ENCODE measurements at regions not wholly inside any gene's neighbourhood (a gene's known extent, or its start where the extent isn't known, plus 50 kb on each side); places are given as distances from the start of the nearest gene placed in this dataset.
"Not testable (repeated sequence)": the region's sequence is repeated elsewhere in the genome, so short reads cannot be mapped to it uniquely, and the experiment has no call there.

DNA sequence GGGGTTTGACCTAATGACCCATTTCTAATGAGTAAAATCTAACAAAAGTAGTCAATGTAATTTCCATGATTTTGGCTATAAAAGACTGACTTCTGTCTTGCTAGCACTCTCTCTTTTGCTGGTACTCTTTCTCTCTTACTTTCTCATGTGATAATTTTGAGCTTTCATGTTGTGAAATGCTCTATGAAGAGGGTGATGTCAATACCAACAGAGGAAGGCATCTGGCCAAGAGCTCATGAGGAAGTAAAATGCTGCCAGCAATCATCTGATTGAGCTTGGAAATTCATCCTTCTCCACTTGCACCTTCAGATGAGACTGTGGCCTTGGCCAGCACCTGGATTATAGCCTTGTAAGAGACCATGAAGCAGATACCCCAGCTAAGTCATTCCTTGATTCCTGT lies 347.7 kb downstream of the HS3ST1 start:
- no peaks in the 10 kb centered on the region for H3K4me1 ChIP-seq (ENCODE audit: control insufficient read depth in 2 of 2, insufficient read depth in 2 of 2, low read length in 1 of 2)
- no peaks in the 10 kb centered on the region for H3K9me3 ChIP-seq (ENCODE audit: control insufficient read depth in 2 of 2, insufficient read depth in 1 of 2, low read depth in 1 of 2, low read length in 1 of 2)
- H3K36me3 ChIP-seq (ENCODE audit: control insufficient read depth in 2 of 2, insufficient read depth in 2 of 2, low read length in 1 of 2), result no peaks in the 10 kb centered on the region

DNA sequence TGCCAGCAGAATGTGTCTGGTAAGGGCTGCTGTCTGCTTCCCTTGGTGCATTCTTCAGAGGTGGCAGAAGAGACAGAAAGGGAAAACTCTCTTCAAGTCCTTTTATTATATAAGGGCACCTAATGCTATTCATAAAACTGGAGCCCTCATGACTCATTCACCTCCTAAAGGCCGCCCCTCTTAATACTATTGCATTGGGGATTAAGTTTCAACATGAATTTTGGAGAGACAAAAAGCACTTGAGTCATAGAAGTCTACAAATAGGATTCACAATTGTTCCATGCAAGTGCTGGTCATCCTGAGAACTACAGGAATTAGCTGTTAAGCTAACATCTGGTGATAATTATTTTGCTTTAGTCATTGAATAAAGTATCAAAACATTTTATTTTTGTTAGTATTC lies 349.5 kb downstream of the HS3ST1 start:
- Histone ChIP-seq H3K36me3 (ENCODE audit: control insufficient read depth in 2 of 2, insufficient read depth in 2 of 2, low read length in 1 of 2) (no peaks in the 10 kb centered on the region), H3K4me3 (ENCODE audit: low read depth in 1 of 2, low read length in 2 of 2) (no peak overlapping the region), H3K27me3 (ENCODE audit: control insufficient read depth in 1 of 2, insufficient read depth in 2 of 2, low read length in 2 of 2) (no peaks in the 10 kb centered on the region), H3K27ac (ENCODE audit: low read depth in 2 of 2, low read length in 1 of 2) (no peak overlapping the region), H3K4me1 (ENCODE audit: control insufficient read depth in 2 of 2, insufficient read depth in 2 of 2, low read length in 1 of 2) (no peaks in the 10 kb centered on the region), H3K9me3 (ENCODE audit: control insufficient read depth in 2 of 2, insufficient read depth in 1 of 2, low read depth in 1 of 2, low read length in 1 of 2) (no peaks in the 10 kb centered on the region)
- WGBS, 2 donors, result 48 to 66% methylated on average over 1 of the region's 1 CpG

More for the DNA sequence above, 347.7 kb downstream of the HS3ST1 start:
- no peak overlapping the region for H3K4me3 ChIP-seq (ENCODE audit: low read depth in 1 of 2, low read length in 2 of 2)
- no peaks in the 10 kb centered on the region for H3K27me3 ChIP-seq (ENCODE audit: control insufficient read depth in 1 of 2, insufficient read depth in 2 of 2, low read length in 2 of 2)
- H3K27ac ChIP-seq (ENCODE audit: low read depth in 2 of 2, low read length in 1 of 2), result no peak overlapping the region

DNA sequence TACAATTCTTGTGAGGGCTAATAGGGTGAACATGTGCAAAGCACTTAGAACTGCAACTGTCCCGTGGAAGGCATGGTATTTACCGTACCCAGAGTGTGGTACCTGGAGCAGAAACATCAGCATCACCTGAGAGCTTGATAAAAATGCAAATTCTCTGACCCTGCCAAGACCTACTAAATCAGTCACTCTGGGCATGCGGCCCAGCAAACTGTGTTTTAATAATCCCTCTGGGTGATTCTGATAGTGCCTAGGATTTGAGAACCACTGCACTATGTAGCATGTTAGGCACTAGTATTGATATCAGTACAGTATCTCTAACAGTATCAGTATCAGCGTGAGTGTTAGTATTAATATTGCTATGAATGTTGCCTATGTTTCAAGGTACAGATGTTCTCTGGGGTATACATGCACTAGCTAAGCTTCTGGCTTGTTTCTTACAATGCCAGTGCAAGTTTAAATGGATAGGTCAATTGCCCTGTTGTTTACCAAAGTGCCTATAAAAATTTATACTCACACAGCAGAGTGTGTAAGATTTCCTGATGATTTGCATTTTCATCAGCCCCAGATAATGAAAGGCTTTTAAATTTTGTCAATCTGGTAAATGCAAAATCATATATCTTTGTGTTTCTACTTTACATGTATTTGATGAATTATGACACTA lies 354.0 kb downstream of the HS3ST1 start:
- Histone ChIP-seq H3K9me3 (ENCODE audit: control insufficient read depth in 2 of 2, insufficient read depth in 1 of 2, low read depth in 1 of 2, low read length in 1 of 2) (no peaks in the 10 kb centered on the region), H3K27ac (ENCODE audit: low read depth in 2 of 2, low read length in 1 of 2) (no peak overlapping the region), H3K4me3 (ENCODE audit: low read depth in 1 of 2, low read length in 2 of 2) (no peak overlapping the region), H3K36me3 (ENCODE audit: control insufficient read depth in 2 of 2, insufficient read depth in 2 of 2, low read length in 1 of 2) (no peaks in the 10 kb centered on the region), H3K27me3 (ENCODE audit: control insufficient read depth in 1 of 2, insufficient read depth in 2 of 2, low read length in 2 of 2) (no peaks in the 10 kb centered on the region), H3K4me1 (ENCODE audit: control insufficient read depth in 2 of 2, insufficient read depth in 2 of 2, low read length in 1 of 2) (peaks cover 0 to 4% of the 10 kb centered on the region in 2 donors)
- WGBS, 2 donors, result 67 to 87% methylated on average over 4 of the region's 4 CpGs

DNA sequence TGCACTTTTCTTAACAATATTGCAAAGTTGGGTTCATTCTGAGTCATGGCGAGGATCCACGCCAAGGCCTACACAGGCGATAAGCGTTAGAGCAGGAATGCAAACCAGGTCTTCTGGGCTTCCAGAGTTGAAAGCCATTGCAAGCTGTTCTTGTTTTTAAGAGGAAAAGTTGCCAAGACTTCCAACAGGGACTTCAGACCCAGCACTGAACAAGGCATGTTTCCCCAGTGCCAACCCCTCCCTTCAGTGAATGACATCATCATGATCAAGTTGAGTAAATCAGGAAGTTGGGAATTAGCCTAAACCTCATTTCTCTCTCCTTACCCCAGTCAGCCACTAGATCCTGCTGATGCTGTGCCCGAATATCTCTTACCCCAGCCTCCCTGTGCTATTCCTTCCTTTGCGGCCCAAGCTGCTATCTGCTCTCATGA lies 355.1 kb downstream of the HS3ST1 start:
- Histone ChIP-seq H3K4me1 (ENCODE audit: control insufficient read depth in 2 of 2, insufficient read depth in 2 of 2, low read length in 1 of 2) (peaks cover 0 to 4% of the 10 kb centered on the region in 2 donors), H3K27ac (ENCODE audit: low read depth in 2 of 2, low read length in 1 of 2) (no peak overlapping the region), H3K27me3 (ENCODE audit: control insufficient read depth in 1 of 2, insufficient read depth in 2 of 2, low read length in 2 of 2) (no peaks in the 10 kb centered on the region), H3K9me3 (ENCODE audit: control insufficient read depth in 2 of 2, insufficient read depth in 1 of 2, low read depth in 1 of 2, low read length in 1 of 2) (no peaks in the 10 kb centered on the region), H3K4me3 (ENCODE audit: low read depth in 1 of 2, low read length in 2 of 2) (no peak overlapping the region), H3K36me3 (ENCODE audit: control insufficient read depth in 2 of 2, insufficient read depth in 2 of 2, low read length in 1 of 2) (no peaks in the 10 kb centered on the region)
- WGBS, 2 donors, result 69 to 76% methylated on average over 6 of the region's 6 CpGs

DNA sequence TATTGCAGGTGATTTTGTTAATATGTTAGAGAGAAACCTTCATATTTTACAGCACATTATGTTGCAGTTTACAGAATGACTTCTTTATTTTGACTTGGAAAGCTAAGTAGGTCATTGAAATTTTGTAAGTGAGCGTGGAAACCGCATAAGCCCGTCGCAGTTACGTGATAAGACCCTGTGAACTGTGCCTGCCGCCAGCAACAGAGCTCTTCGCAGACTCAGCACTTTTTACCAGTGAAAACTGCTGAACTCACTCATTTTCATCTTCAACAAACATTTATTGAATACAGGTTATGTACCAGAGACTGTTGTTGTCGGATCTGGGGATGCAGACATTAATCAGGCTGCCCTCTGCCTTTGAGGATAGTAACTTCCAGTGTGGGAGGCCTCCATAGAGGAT lies 355.7 kb downstream of the HS3ST1 start:
- peaks cover 0 to 4% of the 10 kb centered on the region in 2 donors for H3K4me1 ChIP-seq (ENCODE audit: control insufficient read depth in 2 of 2, insufficient read depth in 2 of 2, low read length in 1 of 2)
- H3K27ac ChIP-seq (ENCODE audit: low read depth in 2 of 2, low read length in 1 of 2), result no peak overlapping the region
- no peaks in the 10 kb centered on the region for H3K9me3 ChIP-seq (ENCODE audit: control insufficient read depth in 2 of 2, insufficient read depth in 1 of 2, low read depth in 1 of 2, low read length in 1 of 2)
- H3K36me3 ChIP-seq (ENCODE audit: control insufficient read depth in 2 of 2, insufficient read depth in 2 of 2, low read length in 1 of 2), result no peaks in the 10 kb centered on the region
- no peaks in the 10 kb centered on the region for H3K27me3 ChIP-seq (ENCODE audit: control insufficient read depth in 1 of 2, insufficient read depth in 2 of 2, low read length in 2 of 2)
- H3K4me3 ChIP-seq (ENCODE audit: low read depth in 1 of 2, low read length in 2 of 2), result no peak overlapping the region
- WGBS, 2 donors, result 92 to 94% methylated on average over 8 of the region's 8 CpGs

DNA sequence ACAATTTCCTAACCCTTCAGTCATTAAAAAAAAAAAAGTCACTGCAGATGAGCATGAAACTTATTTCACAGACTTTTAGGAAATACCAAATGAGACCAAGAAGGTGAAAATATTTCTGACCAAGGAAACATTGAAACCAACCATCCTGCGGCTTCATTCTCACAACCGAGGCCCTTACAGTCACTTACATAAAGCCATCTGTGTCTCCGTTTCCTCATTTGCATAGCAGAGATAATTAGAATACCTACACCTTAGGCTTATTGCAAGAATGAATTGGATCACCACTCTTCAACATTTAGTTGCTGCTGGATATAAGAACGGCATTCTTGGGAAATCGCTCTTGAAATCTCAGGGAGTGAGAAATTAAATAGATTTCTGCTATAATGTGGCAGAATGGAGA lies 356.2 kb downstream of the HS3ST1 start:
- Histone ChIP-seq H3K36me3 (ENCODE audit: control insufficient read depth in 2 of 2, insufficient read depth in 2 of 2, low read length in 1 of 2) (no peaks in the 10 kb centered on the region), H3K27me3 (ENCODE audit: control insufficient read depth in 1 of 2, insufficient read depth in 2 of 2, low read length in 2 of 2) (no peaks in the 10 kb centered on the region), H3K9me3 (ENCODE audit: control insufficient read depth in 2 of 2, insufficient read depth in 1 of 2, low read depth in 1 of 2, low read length in 1 of 2) (no peaks in the 10 kb centered on the region), H3K4me1 (ENCODE audit: control insufficient read depth in 2 of 2, insufficient read depth in 2 of 2, low read length in 1 of 2) (peaks cover 0 to 4% of the 10 kb centered on the region in 2 donors), H3K27ac (ENCODE audit: low read depth in 2 of 2, low read length in 1 of 2) (no peak overlapping the region), H3K4me3 (ENCODE audit: low read depth in 1 of 2, low read length in 2 of 2) (no peak overlapping the region)
- WGBS, 2 donors, result 93% methylated on average over 5 of the region's 5 CpGs

DNA sequence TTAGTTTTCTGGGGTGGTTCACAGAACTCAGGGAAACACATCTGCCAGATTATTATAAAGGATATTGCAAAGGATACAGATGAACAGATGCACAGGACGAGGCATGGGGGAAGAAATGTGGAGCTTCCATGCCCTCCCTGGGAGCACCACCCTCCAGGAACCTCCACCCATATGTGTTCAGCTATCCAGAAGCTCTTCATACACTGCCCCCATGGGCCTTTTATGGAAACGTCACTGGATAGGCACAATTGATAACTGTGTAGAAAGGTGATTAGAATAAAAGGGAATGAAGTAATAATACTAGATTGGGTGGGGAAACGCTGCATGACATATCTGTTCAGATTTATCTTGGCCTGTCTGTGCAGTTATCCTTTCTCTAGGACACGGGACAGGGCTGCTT lies 357.9 kb downstream of the HS3ST1 start:
- 71 to 72% methylated on average over 4 of the region's 4 CpGs for WGBS, 2 donors
- H3K36me3 ChIP-seq (ENCODE audit: control insufficient read depth in 2 of 2, insufficient read depth in 2 of 2, low read length in 1 of 2), result no peaks in the 10 kb centered on the region

DNA sequence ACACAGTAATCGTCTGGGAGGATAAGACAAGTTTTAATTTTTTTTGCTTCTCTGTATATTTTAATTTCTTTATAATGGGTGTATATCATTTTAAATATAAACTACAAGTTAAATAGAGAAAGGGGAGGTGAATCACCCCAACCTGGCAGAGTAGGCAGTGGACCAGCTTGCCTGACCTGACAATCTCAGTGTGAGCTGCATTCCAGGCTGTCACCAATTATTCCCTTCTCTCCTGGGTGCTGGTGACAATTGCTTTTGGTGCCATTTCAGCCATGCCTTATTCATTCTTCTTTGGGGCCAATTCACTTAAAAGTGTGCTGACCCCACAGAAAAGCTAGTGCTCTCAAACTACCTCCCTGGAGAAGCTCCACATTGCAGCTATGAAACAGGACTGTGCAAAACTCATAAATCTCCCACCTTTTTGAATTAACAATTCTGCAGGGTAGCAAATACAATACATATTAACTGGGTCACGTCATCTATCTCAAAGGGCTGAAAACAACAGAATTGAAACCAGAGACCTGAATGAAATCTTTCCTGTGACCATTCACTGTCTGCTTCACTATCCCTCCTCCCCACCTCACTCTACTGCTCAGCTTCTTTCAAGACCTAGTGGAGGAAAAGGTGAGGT lies 359.0 kb downstream of the HS3ST1 start:
- no peaks in the 10 kb centered on the region for H3K9me3 ChIP-seq (ENCODE audit: control insufficient read depth in 2 of 2, insufficient read depth in 1 of 2, low read depth in 1 of 2, low read length in 1 of 2)
- H3K27me3 ChIP-seq (ENCODE audit: control insufficient read depth in 1 of 2, insufficient read depth in 2 of 2, low read length in 2 of 2), result no peaks in the 10 kb centered on the region
- H3K4me3 ChIP-seq (ENCODE audit: low read depth in 1 of 2, low read length in 2 of 2), result no peak overlapping the region
- no peaks in the 10 kb centered on the region for H3K36me3 ChIP-seq (ENCODE audit: control insufficient read depth in 2 of 2, insufficient read depth in 2 of 2, low read length in 1 of 2)
- H3K27ac ChIP-seq (ENCODE audit: low read depth in 2 of 2, low read length in 1 of 2), result no peak overlapping the region
- WGBS, 2 donors, result 62 to 68% methylated on average over 2 of the region's 2 CpGs
- peaks cover 0 to 4% of the 10 kb centered on the region in 2 donors for H3K4me1 ChIP-seq (ENCODE audit: control insufficient read depth in 2 of 2, insufficient read depth in 2 of 2, low read length in 1 of 2)

More for the DNA sequence above, 357.9 kb downstream of the HS3ST1 start:
- Histone ChIP-seq H3K27me3 (ENCODE audit: control insufficient read depth in 1 of 2, insufficient read depth in 2 of 2, low read length in 2 of 2) (no peaks in the 10 kb centered on the region), H3K27ac (ENCODE audit: low read depth in 2 of 2, low read length in 1 of 2) (no peak overlapping the region), H3K4me3 (ENCODE audit: low read depth in 1 of 2, low read length in 2 of 2) (no peak overlapping the region), H3K9me3 (ENCODE audit: control insufficient read depth in 2 of 2, insufficient read depth in 1 of 2, low read depth in 1 of 2, low read length in 1 of 2) (no peaks in the 10 kb centered on the region), H3K4me1 (ENCODE audit: control insufficient read depth in 2 of 2, insufficient read depth in 2 of 2, low read length in 1 of 2) (peaks cover 0 to 4% of the 10 kb centered on the region in 2 donors)

DNA sequence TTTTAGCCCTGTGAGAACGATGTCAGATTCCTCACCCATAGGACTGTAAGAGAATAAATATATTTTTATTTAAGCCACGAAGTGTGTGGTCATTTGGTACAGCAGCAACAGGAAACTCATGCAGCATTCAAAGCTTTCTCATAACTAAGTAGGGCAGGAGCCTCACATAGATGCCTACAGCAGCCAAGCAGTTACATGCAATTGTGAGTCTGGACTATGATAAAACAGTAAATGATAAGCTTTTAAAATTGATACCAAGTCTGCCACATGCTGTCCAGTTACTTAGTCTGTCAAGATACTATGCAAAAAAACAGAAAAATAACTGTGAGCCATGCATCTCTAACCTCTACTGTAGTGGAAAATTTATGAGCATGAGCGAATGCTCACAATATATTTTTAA lies 359.6 kb downstream of the HS3ST1 start:
- Histone ChIP-seq H3K36me3 (ENCODE audit: control insufficient read depth in 2 of 2, insufficient read depth in 2 of 2, low read length in 1 of 2) (no peaks in the 10 kb centered on the region), H3K27ac (ENCODE audit: low read depth in 2 of 2, low read length in 1 of 2) (no peak overlapping the region), H3K9me3 (ENCODE audit: control insufficient read depth in 2 of 2, insufficient read depth in 1 of 2, low read depth in 1 of 2, low read length in 1 of 2) (no peaks in the 10 kb centered on the region), H3K4me3 (ENCODE audit: low read depth in 1 of 2, low read length in 2 of 2) (no peak overlapping the region), H3K27me3 (ENCODE audit: control insufficient read depth in 1 of 2, insufficient read depth in 2 of 2, low read length in 2 of 2) (no peaks in the 10 kb centered on the region), H3K4me1 (ENCODE audit: control insufficient read depth in 2 of 2, insufficient read depth in 2 of 2, low read length in 1 of 2) (peaks cover 0 to 4% of the 10 kb centered on the region in 2 donors)
- WGBS, 2 donors, result 63 to 71% methylated on average over 3 of the region's 3 CpGs

DNA sequence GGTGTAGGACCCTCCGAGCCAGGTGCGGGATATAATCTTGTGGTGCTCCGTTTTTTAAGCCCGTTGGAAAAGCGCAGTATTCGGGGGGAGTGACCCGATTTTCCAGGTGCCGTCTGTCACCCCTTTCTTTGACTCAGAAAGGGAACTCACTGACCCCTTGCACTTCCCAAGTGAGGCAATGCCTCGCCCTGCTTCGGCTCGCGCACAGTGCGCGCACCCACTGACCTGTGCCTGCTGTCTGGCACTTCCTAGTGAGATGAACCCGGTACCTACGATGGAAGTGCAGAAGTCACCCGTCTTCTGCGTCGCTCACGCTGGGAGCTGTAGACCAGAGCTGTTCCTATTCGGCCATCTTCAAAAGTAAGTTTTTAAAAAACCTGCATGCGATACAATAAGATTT lies 362.1 kb downstream of the HS3ST1 start:
- H3K36me3 ChIP-seq (ENCODE audit: control insufficient read depth in 2 of 2, insufficient read depth in 2 of 2, low read length in 1 of 2); H3K27me3 ChIP-seq (ENCODE audit: control insufficient read depth in 1 of 2, insufficient read depth in 2 of 2, low read length in 2 of 2); H3K4me3 ChIP-seq (ENCODE audit: low read depth in 1 of 2, low read length in 2 of 2); H3K4me1 ChIP-seq (ENCODE audit: control insufficient read depth in 2 of 2, insufficient read depth in 2 of 2, low read length in 1 of 2); H3K9me3 ChIP-seq (ENCODE audit: control insufficient read depth in 2 of 2, insufficient read depth in 1 of 2, low read depth in 1 of 2, low read length in 1 of 2); H3K27ac ChIP-seq (ENCODE audit: low read depth in 2 of 2, low read length in 1 of 2): not testable (repeated sequence)
- 93% methylated on average over 22 of the region's 22 CpGs for WGBS, 2 donors

Measured in esophagus (tissue), 2 donors.